EH (cell line): ENCODE measurements at regions not wholly inside any gene's neighbourhood (a gene's known extent, or its start where the extent isn't known, plus 50 kb on each side); places are given as distances from the start of the nearest gene placed in this dataset.
A peak's percentile ranks its signal among the peaks of the same experiment; 100 is the strongest.

Experiments used
- DNase-seq: peaks from one replicate; pipeline ENCODE4 v3.0.0-alpha.2; 2015; ENCODE audit warnings: low read depth

- DNase-seq = no peak
Observed at GRCh38 chr9:20042128-20042711, 253.4 kb upstream of the SLC24A2 start.

DNA sequence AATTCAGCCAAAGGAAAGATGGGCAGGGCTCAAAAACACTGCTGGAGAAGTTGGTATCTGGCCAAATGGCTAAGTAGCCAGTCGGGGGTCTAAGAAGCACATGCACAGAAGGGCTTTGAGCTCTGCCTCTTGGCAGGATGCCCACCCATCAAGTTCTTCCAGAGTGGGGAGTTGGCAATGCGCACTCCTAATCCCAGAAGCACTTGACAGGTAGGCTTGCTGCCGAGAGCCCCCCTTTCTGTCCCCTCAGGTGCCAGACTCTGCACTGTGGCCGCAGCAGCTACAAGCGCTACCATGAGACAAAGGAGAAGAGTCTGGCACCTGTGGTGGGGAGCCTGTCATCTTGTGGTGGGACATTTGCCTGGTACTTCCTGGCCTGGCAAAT lies 252.9 kb upstream of the SLC24A2 start:
- DNase-seq = no peak

- DNase-seq = no peak
Observed at GRCh38 chr9:20040991-20041696, 252.3 kb upstream of the SLC24A2 start.

DNA sequence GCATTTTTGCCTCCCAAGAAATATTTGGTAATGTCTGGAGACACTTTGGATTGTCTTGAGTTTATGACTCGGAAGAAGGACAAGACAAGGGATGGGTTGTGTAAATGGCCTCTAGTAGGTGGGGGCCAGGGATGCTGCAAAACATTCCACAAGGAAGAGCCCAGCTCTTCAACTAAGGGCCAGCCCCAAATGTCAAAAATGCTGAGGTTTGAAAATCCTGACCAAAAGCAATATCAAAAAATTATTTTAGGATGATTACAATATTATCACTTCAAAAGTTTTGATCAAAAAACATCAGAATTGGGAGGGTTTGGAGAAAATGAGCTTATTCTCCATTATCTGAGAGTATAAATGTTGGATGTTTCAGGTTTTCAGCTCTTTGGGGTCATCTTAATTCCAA lies 248.9 kb upstream of the SLC24A2 start:
- no peak for DNase-seq

DNA sequence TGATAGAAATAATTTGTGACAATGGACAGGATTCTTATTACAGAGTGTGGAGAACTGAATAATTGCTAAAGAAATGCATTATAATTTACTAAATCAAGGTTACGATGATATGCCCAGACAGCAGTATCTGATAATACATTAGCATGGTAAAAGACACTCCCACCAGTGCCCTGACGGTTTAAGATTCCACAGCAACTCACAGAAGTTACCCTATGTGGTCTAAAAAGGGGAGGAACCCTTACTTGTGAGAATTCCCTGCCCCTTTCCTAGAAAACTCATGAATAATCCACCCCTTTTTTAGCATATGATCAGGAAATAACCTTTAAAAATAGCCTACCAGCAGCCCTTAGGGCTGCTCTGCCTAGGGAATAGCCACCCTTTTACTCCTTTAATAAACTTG lies 244.7 kb upstream of the SLC24A2 start:
- no peak for DNase-seq

GRCh38 chr9:20032413-20033006 lies 243.7 kb upstream of the SLC24A2 start:
- no peak for DNase-seq

DNA sequence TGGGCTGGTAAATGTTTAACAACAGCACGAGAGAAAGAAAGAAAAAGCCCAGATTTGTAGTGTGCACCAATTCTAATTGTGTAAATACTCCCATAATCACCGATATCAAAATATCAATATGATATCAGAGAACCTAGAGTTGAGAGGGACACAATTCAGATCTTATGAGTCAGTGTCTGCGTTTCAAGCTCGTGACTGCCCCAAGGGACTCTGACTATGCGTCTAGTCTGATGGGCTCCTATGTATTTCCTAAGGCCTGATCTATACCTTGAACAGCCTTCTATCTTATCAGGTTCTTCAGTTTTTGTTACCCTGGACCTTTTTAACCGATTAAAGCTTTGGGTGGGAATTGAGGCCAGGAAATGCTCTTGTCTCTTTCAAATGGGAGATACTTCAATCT lies 243.0 kb upstream of the SLC24A2 start:
- no peak for DNase-seq

GRCh38 chr9:20030671-20031070 lies 241.8 kb upstream of the SLC24A2 start:
- DNase-seq = no peak

DNA sequence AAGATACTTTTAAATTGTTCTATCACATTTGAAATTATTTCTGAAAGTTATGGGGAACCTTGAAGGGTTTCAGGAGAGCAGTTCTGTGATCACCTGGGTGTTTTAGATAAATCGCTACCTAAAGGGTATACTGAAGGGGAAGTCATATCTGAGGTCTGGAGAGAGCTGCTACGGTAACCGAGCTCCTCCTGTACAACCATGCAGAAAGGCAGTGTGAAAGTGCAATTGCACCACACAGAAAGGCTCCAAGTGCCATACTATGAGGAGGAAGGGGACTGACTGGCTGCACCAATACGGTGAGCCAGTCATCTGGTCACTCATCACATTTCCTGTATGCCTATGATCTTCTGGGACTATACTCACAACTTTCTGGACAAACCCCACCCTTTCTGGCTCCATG lies 241.4 kb upstream of the SLC24A2 start:
- DNase-seq = no peak

- DNase-seq = no peak
Observed at GRCh38 chr9:20028849-20029231, 240.0 kb upstream of the SLC24A2 start.

DNA sequence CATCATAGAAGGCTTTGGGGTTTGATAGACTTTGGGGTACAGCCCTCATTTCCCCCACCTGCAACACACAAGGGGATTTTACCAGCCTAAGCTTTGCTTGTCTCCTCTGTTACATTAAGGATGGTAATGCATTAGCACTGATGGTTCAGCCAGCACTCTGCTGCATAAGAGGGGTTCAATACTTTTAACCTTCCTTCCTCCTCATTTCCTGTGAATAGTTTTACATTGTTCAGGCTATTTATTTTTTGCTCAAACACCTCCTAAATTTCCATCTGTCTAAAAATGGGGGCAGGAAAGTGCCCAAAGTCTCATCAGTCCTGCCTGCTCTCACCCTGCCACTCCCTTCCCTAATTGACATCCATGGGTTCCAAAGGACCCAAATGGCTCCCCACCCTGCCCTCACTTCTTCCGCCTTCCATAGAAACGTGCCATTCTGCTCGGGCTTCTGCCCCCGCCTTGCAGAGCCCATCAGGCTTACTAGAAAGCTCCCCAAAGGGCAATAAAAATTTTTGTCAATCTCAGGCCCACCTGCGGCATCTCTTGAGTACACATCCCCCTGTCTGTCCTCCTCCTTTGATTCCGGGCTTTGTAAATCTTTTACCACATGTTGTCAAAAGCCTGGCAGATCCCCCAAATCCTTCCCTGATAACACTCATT lies 239.5 kb upstream of the SLC24A2 start:
- no peak for DNase-seq

- no peak for DNase-seq
Observed at GRCh38 chr9:20023961-20024571, 235.2 kb upstream of the SLC24A2 start.

DNA sequence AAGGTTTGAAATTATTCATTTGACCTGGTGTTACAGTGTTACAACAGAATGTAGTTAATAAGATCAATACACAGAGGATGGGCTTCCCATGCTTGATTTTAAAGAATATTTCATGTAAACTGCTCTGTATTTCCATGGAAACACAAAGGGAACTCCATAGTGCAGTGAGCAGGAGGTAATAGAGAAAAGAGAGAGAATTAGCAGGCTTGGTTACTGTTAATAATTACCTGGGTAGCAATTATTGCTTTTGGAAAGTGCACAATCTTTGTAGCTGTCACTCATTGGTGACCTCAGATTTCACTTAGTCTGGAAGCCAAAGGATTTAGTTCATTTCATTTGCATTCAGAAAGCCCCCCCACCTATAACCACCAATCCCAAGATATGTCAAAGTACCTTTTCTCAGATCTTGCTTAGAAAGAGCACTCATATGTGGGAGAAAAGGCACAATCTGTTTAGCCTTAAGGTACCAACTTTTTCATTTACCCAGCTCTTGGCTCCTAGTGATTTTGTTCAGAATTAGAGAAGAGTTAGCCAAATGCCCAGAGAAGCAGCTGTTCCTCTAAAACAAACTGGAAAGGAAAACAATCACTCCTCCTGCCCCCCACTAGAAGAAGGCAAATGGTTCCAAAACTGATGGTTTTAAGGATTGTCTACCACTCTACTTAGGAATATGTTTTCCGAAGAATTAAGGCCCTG lies 234.5 kb upstream of the SLC24A2 start:
- no peak for DNase-seq

GRCh38 chr9:20022410-20022809 lies 233.6 kb upstream of the SLC24A2 start:
- peak; percentile 38 for DNase-seq

DNA sequence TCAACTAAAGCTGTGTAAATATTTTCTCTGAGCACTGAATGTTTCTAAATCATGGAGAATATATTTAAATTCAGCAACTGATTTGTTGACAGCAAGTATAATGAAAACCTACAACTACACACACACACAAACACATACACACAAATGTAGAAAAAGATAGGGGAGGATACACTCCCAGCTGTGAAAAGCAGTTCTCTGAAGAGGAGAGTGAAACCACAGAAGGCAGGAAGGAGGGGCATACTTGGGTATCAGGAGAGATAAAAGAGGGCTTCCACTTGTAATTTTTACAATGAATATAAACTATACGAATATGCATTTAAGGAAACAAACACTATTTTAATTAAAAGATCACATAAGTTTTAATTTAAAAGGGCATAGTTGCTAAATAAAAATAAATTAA lies 227.8 kb upstream of the SLC24A2 start:
- DNase-seq = no peak

DNA sequence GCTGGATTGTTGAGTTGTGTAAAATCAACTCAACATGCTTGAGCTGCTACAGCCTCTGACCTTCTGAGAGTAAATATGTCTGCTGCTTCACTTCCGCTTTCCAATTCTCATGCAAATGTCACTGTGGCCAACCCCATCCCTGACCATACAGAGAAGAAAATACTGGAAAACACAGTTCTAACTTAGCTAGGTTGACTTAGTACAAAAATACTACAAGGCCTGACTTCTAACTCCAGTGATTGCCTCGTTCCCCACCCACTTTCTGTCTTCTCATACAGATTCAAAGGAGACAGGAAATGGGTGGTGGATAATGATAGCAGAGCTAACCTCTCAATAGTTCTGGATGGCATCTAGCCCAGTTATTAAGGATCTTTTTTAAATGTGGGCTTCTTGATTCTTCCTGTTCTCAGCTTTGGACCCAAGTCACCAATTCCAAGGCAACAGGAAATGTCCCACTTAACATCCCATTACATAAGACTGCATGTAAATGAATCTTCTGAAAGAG lies 226.6 kb upstream of the SLC24A2 start:
- no peak for DNase-seq

DNA sequence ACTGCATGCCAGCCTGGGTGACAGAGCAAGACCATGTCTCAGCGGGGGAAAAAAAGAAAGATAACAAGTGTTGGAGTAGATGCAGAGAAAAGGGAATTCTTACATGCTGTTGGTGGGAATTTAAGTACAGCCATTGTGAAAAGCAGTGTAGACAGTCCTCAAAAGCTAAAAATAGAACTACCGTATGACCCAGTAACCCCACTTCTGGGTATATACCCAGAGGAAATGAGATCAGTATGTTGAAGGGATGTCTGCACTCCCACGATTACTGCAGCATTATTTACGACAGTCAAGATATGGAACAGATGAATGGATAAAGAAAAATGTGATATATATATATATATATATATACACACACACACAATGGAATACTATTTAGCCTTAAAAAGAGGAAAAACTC lies 225.3 kb upstream of the SLC24A2 start:
- no peak for DNase-seq

GRCh38 chr9:20012232-20012631 lies 223.4 kb upstream of the SLC24A2 start:
- DNase-seq = no peak

DNA sequence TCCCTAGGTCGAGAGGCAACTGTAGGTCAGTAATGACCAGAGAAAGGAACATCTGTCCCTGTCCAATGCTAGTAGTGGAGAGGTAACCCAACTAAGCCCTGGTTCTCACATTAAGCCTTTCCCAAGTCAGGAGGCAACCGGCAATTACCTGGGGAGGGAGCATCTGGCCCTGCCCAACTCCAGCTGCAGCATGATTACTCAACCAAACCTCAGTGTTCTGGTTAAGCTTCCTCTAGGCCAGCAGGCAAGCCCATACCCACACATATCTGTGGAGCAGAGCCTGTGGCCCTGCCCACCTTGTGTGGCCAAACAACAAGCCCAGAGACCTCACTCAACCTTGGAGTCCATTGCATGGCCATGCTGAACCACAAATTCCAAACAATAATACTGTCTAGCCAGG lies 220.8 kb upstream of the SLC24A2 start:
- no peak for DNase-seq

DNA sequence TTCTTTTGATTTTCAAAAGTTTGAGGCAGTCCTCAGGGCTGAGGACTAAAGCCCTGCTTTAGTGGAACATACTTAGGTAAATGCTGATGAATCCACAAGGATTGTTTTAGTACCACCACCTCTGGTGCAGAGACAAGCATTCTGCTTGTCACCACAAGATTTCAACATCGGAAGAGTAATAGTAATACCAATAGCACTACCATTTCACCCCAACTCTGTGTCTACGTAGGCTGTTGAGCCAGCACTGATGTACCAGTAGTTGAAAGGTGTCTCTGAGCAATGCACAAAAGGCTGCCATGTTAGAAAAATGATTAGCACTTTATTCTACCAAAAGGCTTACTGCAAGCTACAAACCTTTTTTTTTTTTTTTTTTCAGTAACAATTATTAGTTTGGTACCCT lies 213.2 kb upstream of the SLC24A2 start:
- DNase-seq = no peak

DNA sequence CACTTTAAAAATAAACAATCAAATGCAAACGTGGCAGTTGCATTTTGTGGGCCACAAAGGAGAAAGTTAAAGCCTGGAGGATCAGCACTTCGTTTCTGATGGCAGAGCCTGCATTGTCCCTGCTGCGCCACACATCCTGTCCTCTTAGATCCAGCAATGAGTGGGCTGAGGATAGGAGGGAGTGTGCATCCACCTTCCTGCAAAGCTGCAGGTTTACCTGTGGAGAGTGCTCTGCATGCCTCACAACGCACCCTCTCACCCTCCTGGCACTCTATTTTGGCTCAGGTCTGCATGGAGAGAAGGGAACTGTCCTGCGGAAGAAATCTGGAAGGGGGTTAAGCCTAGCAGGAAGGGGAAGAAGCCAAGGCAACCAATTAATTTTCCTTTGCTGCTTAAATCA lies 212.2 kb upstream of the SLC24A2 start:
- no peak for DNase-seq

GRCh38 chr9:19999491-20000057 lies 210.7 kb upstream of the SLC24A2 start:
- peak; percentile 93 for DNase-seq
